ENCODE measurements at regions not wholly inside any gene's neighbourhood (a gene's known extent, or its start where the extent isn't known, plus 50 kb on each side); places are given as distances from the start of the nearest gene placed in this dataset.

DNA sequence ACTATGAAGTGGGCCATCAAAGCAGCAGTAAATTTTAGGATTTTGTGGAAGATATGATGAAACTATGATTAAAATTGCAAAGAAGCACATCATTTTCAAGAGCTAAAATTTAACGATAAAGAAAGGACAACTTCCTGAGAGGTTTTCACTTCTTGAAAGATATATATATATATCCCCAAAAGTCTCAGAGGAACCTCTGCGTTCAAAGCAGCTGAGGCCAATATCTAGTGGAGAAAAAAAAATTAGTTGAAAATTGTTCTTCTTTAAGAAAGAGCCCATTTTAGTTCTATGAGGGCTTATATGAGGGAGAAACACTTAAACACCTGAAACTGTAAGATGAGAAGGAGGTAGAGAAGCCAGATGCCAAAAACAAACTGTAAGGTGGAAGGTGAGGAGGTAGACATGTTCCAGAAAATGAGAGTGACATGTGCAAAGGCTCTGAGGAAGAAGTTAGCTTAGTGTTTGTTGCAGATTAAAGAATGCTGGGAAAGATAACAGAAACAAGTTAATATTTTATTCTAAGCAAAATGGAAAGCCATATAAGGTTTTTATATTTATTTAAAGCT is 72.9 kb upstream of the VRK2 start:
- TF ChIP-seq, protein P1, sequence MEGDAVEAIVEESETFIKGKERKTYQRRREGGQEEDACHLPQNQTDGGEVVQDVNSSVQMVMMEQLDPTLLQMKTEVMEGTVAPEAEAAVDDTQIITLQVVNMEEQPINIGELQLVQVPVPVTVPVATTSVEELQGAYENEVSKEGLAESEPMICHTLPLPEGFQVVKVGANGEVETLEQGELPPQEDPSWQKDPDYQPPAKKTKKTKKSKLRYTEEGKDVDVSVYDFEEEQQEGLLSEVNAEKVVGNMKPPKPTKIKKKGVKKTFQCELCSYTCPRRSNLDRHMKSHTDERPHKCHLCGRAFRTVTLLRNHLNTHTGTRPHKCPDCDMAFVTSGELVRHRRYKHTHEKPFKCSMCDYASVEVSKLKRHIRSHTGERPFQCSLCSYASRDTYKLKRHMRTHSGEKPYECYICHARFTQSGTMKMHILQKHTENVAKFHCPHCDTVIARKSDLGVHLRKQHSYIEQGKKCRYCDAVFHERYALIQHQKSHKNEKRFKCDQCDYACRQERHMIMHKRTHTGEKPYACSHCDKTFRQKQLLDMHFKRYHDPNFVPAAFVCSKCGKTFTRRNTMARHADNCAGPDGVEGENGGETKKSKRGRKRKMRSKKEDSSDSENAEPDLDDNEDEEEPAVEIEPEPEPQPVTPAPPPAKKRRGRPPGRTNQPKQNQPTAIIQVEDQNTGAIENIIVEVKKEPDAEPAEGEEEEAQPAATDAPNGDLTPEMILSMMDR (IDR thresholded peaks at IDR 0.05; ENCODE audit: poor library complexity), result no peak
- TF ChIP-seq EZH2 (IDR thresholded peaks at IDR 0.05; ENCODE audit: borderline replicate concordance) (no peak), EZH2phosphoT487 (IDR thresholded peaks at IDR 0.05; ENCODE audit: low read depth, severe bottlenecking, unreplicated experiment) (no peak)

All from hepatocyte (in vitro differentiated cells).